Liver (tissue), 8 donors: ENCODE measurements at regions not wholly inside any gene's neighbourhood (a gene's known extent, or its start where the extent isn't known, plus 50 kb on each side); places are given as distances from the start of the nearest gene placed in this dataset.

Source experiments
- DNase-seq: peaks from one replicate; pipeline ENCODE4 v3.0.0-alpha.2; 2017; ENCODE audit warnings: low spot score
- H3K27ac ChIP-seq, 2 donors: one replicate each; pipeline ENCODE4 v1.7.0; 2013; ENCODE audit warnings: inconsistent platforms in 2 of 2, low read length in 2 of 2, control low read depth in 1 of 2, low read depth in 1 of 2, mild to moderate bottlenecking in 1 of 2
- H3K27me3 ChIP-seq, 4 donors: one replicate each; pipeline versions ENCODE4 v1.6.1 to v1.7.0; 2013; ENCODE audit warnings: low read length in 3 of 4, inconsistent platforms in 1 of 4, mild to moderate bottlenecking in 1 of 4, moderate library complexity in 1 of 4; ENCODE audit not compliant: control insufficient read depth in 4 of 4, insufficient read depth in 4 of 4
- H3K36me3 ChIP-seq, 4 donors: one replicate each; pipeline versions ENCODE4 v1.6.1 to v1.7.0; 2013; ENCODE audit warnings: low read length in 3 of 4, mild to moderate bottlenecking in 3 of 4, low read depth in 1 of 4, moderate library complexity in 1 of 4; ENCODE audit not compliant: control insufficient read depth in 4 of 4, insufficient read depth in 3 of 4
- H3K4me1 ChIP-seq, 4 donors: one replicate each; pipeline versions ENCODE4 v1.6.1 to v1.7.0; 2013; ENCODE audit warnings: low read length in 3 of 4, mild to moderate bottlenecking in 3 of 4, moderate library complexity in 1 of 4; ENCODE audit not compliant: control insufficient read depth in 4 of 4, insufficient read depth in 4 of 4
- H3K4me3 ChIP-seq, 3 donors: one replicate each; pipeline versions ENCODE4 v1.6.1 to v1.7.0; 2013; ENCODE audit warnings: low read length in 3 of 3, control low read depth in 1 of 3, low read depth in 1 of 3, mild to moderate bottlenecking in 1 of 3
- H3K9ac ChIP-seq, 2 donors: one replicate each; pipeline ENCODE4 v1.7.0; 2013; ENCODE audit warnings: low read length in 2 of 2, mild to moderate bottlenecking in 2 of 2, moderate library complexity in 2 of 2, control low read depth in 1 of 2, low read depth in 1 of 2
- H3K9me3 ChIP-seq, 4 donors: one replicate each; pipeline versions ENCODE4 v1.6.1 to v1.7.0; 2013; ENCODE audit warnings: low read length in 3 of 4; ENCODE audit not compliant: control insufficient read depth in 4 of 4
- ATF3 ChIP-seq: IDR thresholded peaks from 2 replicates; pipeline ENCODE4 v1.6.1; 2016; ENCODE audit warnings: antibody characterized with exemption
- EGR1 ChIP-seq, 2 donors: IDR thresholded peaks; 2 replicates each; pipeline ENCODE4 v1.6.1; 2016 to 2018; ENCODE audit warnings: antibody characterized with exemption in 2 of 2, low read depth in 2 of 2
- FOXA1 ChIP-seq: IDR thresholded peaks from 2 replicates; pipeline ENCODE4 v1.6.1; 2016; ENCODE audit warnings: antibody characterized with exemption
- FOXA2 ChIP-seq: IDR thresholded peaks from 2 replicates; pipeline ENCODE4 v1.6.1; 2016; ENCODE audit warnings: antibody characterized with exemption
- GABPA ChIP-seq, 2 donors: IDR thresholded peaks in 1 of 2; conservative IDR thresholded peaks in 1 of 2; 2 replicates each; pipeline ENCODE4 v1.6.1; 2016; ENCODE audit warnings: antibody characterized with exemption in 2 of 2, mild to moderate bottlenecking in 1 of 2, moderate library complexity in 1 of 2
- HNF4A ChIP-seq, 2 donors: conservative IDR thresholded peaks; 2 replicates each; pipeline ENCODE4 v1.6.1; 2016; ENCODE audit warnings: antibody characterized with exemption in 2 of 2, mild to moderate bottlenecking in 2 of 2
- HNF4G ChIP-seq: IDR thresholded peaks from 2 replicates; pipeline ENCODE4 v1.6.1; 2016; ENCODE audit warnings: antibody characterized with exemption
- JUND ChIP-seq, 2 donors: IDR thresholded peaks; 2 replicates each; pipeline ENCODE4 v1.6.1; 2016; ENCODE audit warnings: antibody characterized with exemption in 2 of 2
- MAX ChIP-seq: IDR thresholded peaks from 2 replicates; pipeline ENCODE4 v1.6.1; 2016; ENCODE audit warnings: antibody characterized with exemption
- NR2F2 ChIP-seq: IDR thresholded peaks from 2 replicates; pipeline ENCODE4 v1.6.1; 2016; ENCODE audit warnings: antibody characterized with exemption
- RXRA ChIP-seq, 2 donors: IDR thresholded peaks; 2 replicates each; pipeline ENCODE4 v1.6.1; 2017 to 2018; ENCODE audit warnings: antibody characterized with exemption in 2 of 2, mild to moderate bottlenecking in 1 of 2
- TAF1 ChIP-seq: conservative IDR thresholded peaks from 2 replicates; pipeline ENCODE4 v1.6.1; 2016; ENCODE audit warnings: antibody characterized with exemption, mild to moderate bottlenecking
- YY1 ChIP-seq: IDR thresholded peaks from 2 replicates; pipeline ENCODE4 v1.6.1; 2016; ENCODE audit warnings: antibody characterized with exemption, mild to moderate bottlenecking
- WGBS: extraction: QIAGEN DNeasy Blood & Tissue Kit; methylation state at CpG from one replicate; pipeline ENCODE4 v1.1.7; 2013; 5-methylcytosine and 5-hydroxymethylcytosine counted together
- TF ChIP-seq, protein P1 (sequence below): IDR thresholded peaks from 2 replicates; pipeline ENCODE4 v1.6.1; 2016; ENCODE audit warnings: antibody characterized with exemption, mild to moderate bottlenecking
- TF ChIP-seq, protein P2 (sequence below): IDR thresholded peaks from 2 replicates; pipeline ENCODE4 v1.6.1; 2016; ENCODE audit warnings: antibody characterized with exemption
- TF ChIP-seq, protein P3 (sequence below): fragments of 150-350 bp; IDR thresholded peaks from 2 replicates; pipeline ENCODE4 v1.5.1; 2017; ENCODE audit warnings: improper control_type of control experiment, low read depth, low read length; ENCODE audit not compliant: missing input control
- donor health status: healthy.
- donor health status: healthy.
- donor health status: healthy.
- donor health status: healthy.
- donor health status: healthy.

- Histone ChIP-seq H3K9me3 (no peaks in the 10 kb centered on the region), H3K27ac (no peak overlapping the region), H3K9ac (no peak overlapping the region), H3K27me3 (no peaks in the 10 kb centered on the region), H3K36me3 (no peaks in the 10 kb centered on the region), H3K4me3 (no peak overlapping the region), H3K4me1 (no peaks in the 10 kb centered on the region)
- 88% methylated on average over 2 of the region's 2 CpGs for WGBS
- DNase-seq, result no peak
- no peak for TF ChIP-seq NR2F2
- TF ChIP-seq JUND (IDR thresholded peaks at IDR 0.05), result no peak
- no peak for TF ChIP-seq HNF4A (conservative IDR thresholded peaks at IDR 0.05)
- TF ChIP-seq TAF1, result no peak
- TF ChIP-seq YY1, result no peak
- TF ChIP-seq, protein P1, sequence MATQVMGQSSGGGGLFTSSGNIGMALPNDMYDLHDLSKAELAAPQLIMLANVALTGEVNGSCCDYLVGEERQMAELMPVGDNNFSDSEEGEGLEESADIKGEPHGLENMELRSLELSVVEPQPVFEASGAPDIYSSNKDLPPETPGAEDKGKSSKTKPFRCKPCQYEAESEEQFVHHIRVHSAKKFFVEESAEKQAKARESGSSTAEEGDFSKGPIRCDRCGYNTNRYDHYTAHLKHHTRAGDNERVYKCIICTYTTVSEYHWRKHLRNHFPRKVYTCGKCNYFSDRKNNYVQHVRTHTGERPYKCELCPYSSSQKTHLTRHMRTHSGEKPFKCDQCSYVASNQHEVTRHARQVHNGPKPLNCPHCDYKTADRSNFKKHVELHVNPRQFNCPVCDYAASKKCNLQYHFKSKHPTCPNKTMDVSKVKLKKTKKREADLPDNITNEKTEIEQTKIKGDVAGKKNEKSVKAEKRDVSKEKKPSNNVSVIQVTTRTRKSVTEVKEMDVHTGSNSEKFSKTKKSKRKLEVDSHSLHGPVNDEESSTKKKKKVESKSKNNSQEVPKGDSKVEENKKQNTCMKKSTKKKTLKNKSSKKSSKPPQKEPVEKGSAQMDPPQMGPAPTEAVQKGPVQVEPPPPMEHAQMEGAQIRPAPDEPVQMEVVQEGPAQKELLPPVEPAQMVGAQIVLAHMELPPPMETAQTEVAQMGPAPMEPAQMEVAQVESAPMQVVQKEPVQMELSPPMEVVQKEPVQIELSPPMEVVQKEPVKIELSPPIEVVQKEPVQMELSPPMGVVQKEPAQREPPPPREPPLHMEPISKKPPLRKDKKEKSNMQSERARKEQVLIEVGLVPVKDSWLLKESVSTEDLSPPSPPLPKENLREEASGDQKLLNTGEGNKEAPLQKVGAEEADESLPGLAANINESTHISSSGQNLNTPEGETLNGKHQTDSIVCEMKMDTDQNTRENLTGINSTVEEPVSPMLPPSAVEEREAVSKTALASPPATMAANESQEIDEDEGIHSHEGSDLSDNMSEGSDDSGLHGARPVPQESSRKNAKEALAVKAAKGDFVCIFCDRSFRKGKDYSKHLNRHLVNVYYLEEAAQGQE, result no peak
- no peak for TF ChIP-seq RXRA (IDR thresholded peaks at IDR 0.05)
- no peak for TF ChIP-seq FOXA1
- TF ChIP-seq EGR1 (IDR thresholded peaks at IDR 0.05; ENCODE audit: low read depth in 2 of 2), result no peak
- no peak for TF ChIP-seq GABPA (IDR thresholded peaks at IDR 0.05 in 1 of 2, conservative IDR thresholded peaks at IDR 0.05 in 1 of 2)
- TF ChIP-seq, protein P2, sequence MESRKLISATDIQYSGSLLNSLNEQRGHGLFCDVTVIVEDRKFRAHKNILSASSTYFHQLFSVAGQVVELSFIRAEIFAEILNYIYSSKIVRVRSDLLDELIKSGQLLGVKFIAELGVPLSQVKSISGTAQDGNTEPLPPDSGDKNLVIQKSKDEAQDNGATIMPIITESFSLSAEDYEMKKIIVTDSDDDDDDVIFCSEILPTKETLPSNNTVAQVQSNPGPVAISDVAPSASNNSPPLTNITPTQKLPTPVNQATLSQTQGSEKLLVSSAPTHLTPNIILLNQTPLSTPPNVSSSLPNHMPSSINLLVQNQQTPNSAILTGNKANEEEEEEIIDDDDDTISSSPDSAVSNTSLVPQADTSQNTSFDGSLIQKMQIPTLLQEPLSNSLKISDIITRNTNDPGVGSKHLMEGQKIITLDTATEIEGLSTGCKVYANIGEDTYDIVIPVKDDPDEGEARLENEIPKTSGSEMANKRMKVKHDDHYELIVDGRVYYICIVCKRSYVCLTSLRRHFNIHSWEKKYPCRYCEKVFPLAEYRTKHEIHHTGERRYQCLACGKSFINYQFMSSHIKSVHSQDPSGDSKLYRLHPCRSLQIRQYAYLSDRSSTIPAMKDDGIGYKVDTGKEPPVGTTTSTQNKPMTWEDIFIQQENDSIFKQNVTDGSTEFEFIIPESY, result no peak
- TF ChIP-seq MAX, result no peak
- TF ChIP-seq HNF4G, result no peak
- TF ChIP-seq FOXA2, result no peak
- TF ChIP-seq, protein P3, sequence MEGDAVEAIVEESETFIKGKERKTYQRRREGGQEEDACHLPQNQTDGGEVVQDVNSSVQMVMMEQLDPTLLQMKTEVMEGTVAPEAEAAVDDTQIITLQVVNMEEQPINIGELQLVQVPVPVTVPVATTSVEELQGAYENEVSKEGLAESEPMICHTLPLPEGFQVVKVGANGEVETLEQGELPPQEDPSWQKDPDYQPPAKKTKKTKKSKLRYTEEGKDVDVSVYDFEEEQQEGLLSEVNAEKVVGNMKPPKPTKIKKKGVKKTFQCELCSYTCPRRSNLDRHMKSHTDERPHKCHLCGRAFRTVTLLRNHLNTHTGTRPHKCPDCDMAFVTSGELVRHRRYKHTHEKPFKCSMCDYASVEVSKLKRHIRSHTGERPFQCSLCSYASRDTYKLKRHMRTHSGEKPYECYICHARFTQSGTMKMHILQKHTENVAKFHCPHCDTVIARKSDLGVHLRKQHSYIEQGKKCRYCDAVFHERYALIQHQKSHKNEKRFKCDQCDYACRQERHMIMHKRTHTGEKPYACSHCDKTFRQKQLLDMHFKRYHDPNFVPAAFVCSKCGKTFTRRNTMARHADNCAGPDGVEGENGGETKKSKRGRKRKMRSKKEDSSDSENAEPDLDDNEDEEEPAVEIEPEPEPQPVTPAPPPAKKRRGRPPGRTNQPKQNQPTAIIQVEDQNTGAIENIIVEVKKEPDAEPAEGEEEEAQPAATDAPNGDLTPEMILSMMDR, result no peak
These were observed 349.5 kb upstream of the CPXCR1 start for GRCh38 chrX:88397551-88397950.

DNA sequence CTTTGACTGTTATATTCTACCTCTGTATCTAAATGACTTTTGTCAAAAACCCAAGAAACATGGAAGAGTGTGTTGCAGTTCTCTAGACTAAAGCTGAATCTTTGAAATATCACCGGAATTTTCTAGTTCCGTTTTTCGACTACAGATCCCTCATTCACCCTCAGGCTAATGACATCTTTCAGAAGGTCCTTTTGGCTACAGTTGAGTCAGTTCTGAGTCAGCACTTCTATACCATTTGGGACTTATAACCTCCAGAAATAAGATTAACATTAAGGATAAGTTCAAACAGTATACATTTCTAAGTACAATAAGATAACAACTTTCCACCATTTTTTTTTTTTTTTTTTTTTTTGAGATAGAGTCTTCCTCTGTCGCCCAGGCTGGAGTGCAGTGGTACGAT lies 331.0 kb upstream of the CPXCR1 start:
- no peak for DNase-seq
- Histone ChIP-seq H3K36me3 (no peaks in the 10 kb centered on the region), H3K4me3 (no peak overlapping the region), H3K27ac (no peak overlapping the region), H3K27me3 (no peaks in the 10 kb centered on the region), H3K9ac (no peak overlapping the region), H3K4me1 (no peaks in the 10 kb centered on the region), H3K9me3 (no peaks in the 10 kb centered on the region)
- WGBS, result 94% methylated on average over 5 of the region's 5 CpGs
- TF ChIP-seq ATF3, result no peak
